ENCODE measurements at regions not wholly inside any gene's neighbourhood (a gene's known extent, or its start where the extent isn't known, plus 50 kb on each side); places are given as distances from the start of the nearest gene placed in this dataset.

- H3K4me2 ChIP-seq (ENCODE audit: control insufficient read depth, extremely low read depth, insufficient read depth, low read depth, low read length), result no peak overlapping the region
- no peaks in the 10 kb centered on the region for H3K36me3 ChIP-seq (ENCODE audit: control insufficient read depth in 2 of 2, extremely low read depth in 1 of 2, insufficient read depth in 2 of 2, low read length in 2 of 2)
- no peaks in the 10 kb centered on the region for H3K79me2 ChIP-seq (ENCODE audit: control insufficient read depth, insufficient read depth, low read length)
- H3K27me3 ChIP-seq (ENCODE audit: control insufficient read depth, extremely low read depth, insufficient read depth, low read length), result no peaks in the 10 kb centered on the region
- TF ChIP-seq, protein P1, sequence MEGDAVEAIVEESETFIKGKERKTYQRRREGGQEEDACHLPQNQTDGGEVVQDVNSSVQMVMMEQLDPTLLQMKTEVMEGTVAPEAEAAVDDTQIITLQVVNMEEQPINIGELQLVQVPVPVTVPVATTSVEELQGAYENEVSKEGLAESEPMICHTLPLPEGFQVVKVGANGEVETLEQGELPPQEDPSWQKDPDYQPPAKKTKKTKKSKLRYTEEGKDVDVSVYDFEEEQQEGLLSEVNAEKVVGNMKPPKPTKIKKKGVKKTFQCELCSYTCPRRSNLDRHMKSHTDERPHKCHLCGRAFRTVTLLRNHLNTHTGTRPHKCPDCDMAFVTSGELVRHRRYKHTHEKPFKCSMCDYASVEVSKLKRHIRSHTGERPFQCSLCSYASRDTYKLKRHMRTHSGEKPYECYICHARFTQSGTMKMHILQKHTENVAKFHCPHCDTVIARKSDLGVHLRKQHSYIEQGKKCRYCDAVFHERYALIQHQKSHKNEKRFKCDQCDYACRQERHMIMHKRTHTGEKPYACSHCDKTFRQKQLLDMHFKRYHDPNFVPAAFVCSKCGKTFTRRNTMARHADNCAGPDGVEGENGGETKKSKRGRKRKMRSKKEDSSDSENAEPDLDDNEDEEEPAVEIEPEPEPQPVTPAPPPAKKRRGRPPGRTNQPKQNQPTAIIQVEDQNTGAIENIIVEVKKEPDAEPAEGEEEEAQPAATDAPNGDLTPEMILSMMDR (optimal IDR thresholded peaks at IDR 0.05 in 1 of 3, IDR thresholded peaks at IDR 0.05 in 1 of 3, conservative IDR thresholded peaks at IDR 0.05 in 1 of 3; ENCODE audit: extremely low read depth in 1 of 3, insufficient read depth in 2 of 3, low read length in 3 of 3), result no peak
- TF ChIP-seq EZH2 (IDR thresholded peaks at IDR 0.05; ENCODE audit: low read length), result no peak
- no peaks in the 10 kb centered on the region for H3K9me1 ChIP-seq (ENCODE audit: control insufficient read depth, extremely low read depth, insufficient read depth, low read length)
- no peaks in the 10 kb centered on the region for H4K20me1 ChIP-seq (ENCODE audit: control insufficient read depth, extremely low read depth, insufficient read depth, low read length)
- DNase-seq (ENCODE audit: low read depth, low spot score), result no peak
- H3K4me1 ChIP-seq (ENCODE audit: control insufficient read depth, extremely low read depth, insufficient read depth, low read length), result no peaks in the 10 kb centered on the region
- FAIRE-seq, result no peak
- no peak overlapping the region for H3K4me3 ChIP-seq (ENCODE audit: control insufficient read depth in 2 of 3, extremely low read depth in 1 of 3, insufficient read depth in 2 of 3, low read depth in 1 of 3, low read length in 3 of 3)
- peaks cover 2% of the 10 kb centered on the region for H3K9me3 ChIP-seq (ENCODE audit: control insufficient read depth, low read depth, low read length)
- H2AFZ ChIP-seq (ENCODE audit: control insufficient read depth, low read length), result no peak overlapping the region
- no peak overlapping the region for H3K27ac ChIP-seq (ENCODE audit: control insufficient read depth, insufficient read depth, low read length)
- H3K9ac ChIP-seq (ENCODE audit: control insufficient read depth, extremely low read depth, insufficient read depth, low read length), result no peak overlapping the region
- dilution Hi-C loops (cut with MboI; ENCODE audit: extremely low pct_ligation_motif_present, low sequenced_read_pairs), result no loop called here
Measured at GRCh38 chr5:84825606-84826005, 440.9 kb upstream of the EDIL3 start.

GRCh38 chr5:84821924-84822323, 437.2 kb upstream of the EDIL3 start:
- H2AFZ ChIP-seq (ENCODE audit: control insufficient read depth, low read length), result no peak overlapping the region
- H3K9me3 ChIP-seq (ENCODE audit: control insufficient read depth, low read depth, low read length), result no peaks in the 10 kb centered on the region
- H4K20me1 ChIP-seq (ENCODE audit: control insufficient read depth, extremely low read depth, insufficient read depth, low read length), result no peaks in the 10 kb centered on the region
- no peak overlapping the region for H3K27ac ChIP-seq (ENCODE audit: control insufficient read depth, insufficient read depth, low read length)
- dilution Hi-C loops (cut with MboI; ENCODE audit: extremely low pct_ligation_motif_present, low sequenced_read_pairs), result no loop called here
- H3K4me2 ChIP-seq (ENCODE audit: control insufficient read depth, extremely low read depth, insufficient read depth, low read depth, low read length), result no peak overlapping the region
- TF ChIP-seq, protein P1 (optimal IDR thresholded peaks at IDR 0.05 in 1 of 3, IDR thresholded peaks at IDR 0.05 in 1 of 3, conservative IDR thresholded peaks at IDR 0.05 in 1 of 3; ENCODE audit: extremely low read depth in 1 of 3, insufficient read depth in 2 of 3, low read length in 3 of 3), result no peak
- TF ChIP-seq EZH2 (IDR thresholded peaks at IDR 0.05; ENCODE audit: low read length), result no peak
- no peaks in the 10 kb centered on the region for H3K27me3 ChIP-seq (ENCODE audit: control insufficient read depth, extremely low read depth, insufficient read depth, low read length)
- no peak for DNase-seq (ENCODE audit: low read depth, low spot score)
- no peak overlapping the region for H3K9ac ChIP-seq (ENCODE audit: control insufficient read depth, extremely low read depth, insufficient read depth, low read length)
- FAIRE-seq, result no peak
- no peaks in the 10 kb centered on the region for H3K79me2 ChIP-seq (ENCODE audit: control insufficient read depth, insufficient read depth, low read length)
- H3K36me3 ChIP-seq (ENCODE audit: control insufficient read depth in 2 of 2, extremely low read depth in 1 of 2, insufficient read depth in 2 of 2, low read length in 2 of 2), result no peaks in the 10 kb centered on the region
- no peak overlapping the region for H3K4me3 ChIP-seq (ENCODE audit: control insufficient read depth in 2 of 3, extremely low read depth in 1 of 3, insufficient read depth in 2 of 3, low read depth in 1 of 3, low read length in 3 of 3)
- H3K9me1 ChIP-seq (ENCODE audit: control insufficient read depth, extremely low read depth, insufficient read depth, low read length), result no peaks in the 10 kb centered on the region
- no peaks in the 10 kb centered on the region for H3K4me1 ChIP-seq (ENCODE audit: control insufficient read depth, extremely low read depth, insufficient read depth, low read length)
